DND-41 (cell line): ENCODE measurements at regions not wholly inside any gene's neighbourhood (a gene's known extent, or its start where the extent isn't known, plus 50 kb on each side); places are given as distances from the start of the nearest gene placed in this dataset.

ENCODE experiments used
- ATAC-seq: fragments of 200-7000 bp; cut with Tn5 transposase; 3 replicates; pipeline ENCODE4 v1.9.1; 2021; ENCODE audit warnings: low read depth; ENCODE audit not compliant: insufficient read depth
- DNase-seq: peaks from one replicate; pipeline ENCODE4 v3.0.0-alpha.2; 2020
- H2AFZ ChIP-seq: 2 replicates; pipeline ENCODE4 v1.6.0; 2012; ENCODE audit warnings: low read depth, low read length
- H3K27ac ChIP-seq: 2 replicates; pipeline ENCODE4 v1.5.1; 2012; ENCODE audit warnings: low read length, inconsistent platforms
- H3K27me3 ChIP-seq: fragments of 200-600 bp; sonication (generic); 2 replicates; pipeline ENCODE4 v1.6.0; 2012; ENCODE audit warnings: low read length, mild to moderate bottlenecking, inconsistent platforms; ENCODE audit not compliant: insufficient read depth, poor library complexity
- H3K36me3 ChIP-seq: 2 replicates; pipeline ENCODE4 v1.5.1; 2012; ENCODE audit warnings: low read length, inconsistent platforms; ENCODE audit not compliant: insufficient read depth
- H3K4me1 ChIP-seq: 2 replicates; pipeline ENCODE4 v1.5.1; 2012; ENCODE audit warnings: mild to moderate bottlenecking, low read length; ENCODE audit not compliant: insufficient read depth
- H3K4me2 ChIP-seq: 2 replicates; pipeline ENCODE4 v1.6.0; 2012; ENCODE audit warnings: mild to moderate bottlenecking, moderate library complexity, low read length, inconsistent platforms; ENCODE audit not compliant: insufficient read depth
- H3K4me3 ChIP-seq, 2 experiments: fragments of 200-600 bp in 1 of 2; shearing (Covaris generic) in 1 of 2; 2 replicates each; pipeline ENCODE4 v1.5.1; 2012 to 2016; ENCODE audit warnings: inconsistent platforms in 2 of 2, low read length in 2 of 2, mild to moderate bottlenecking in 2 of 2, low read depth in 1 of 2, moderate library complexity in 1 of 2
- H3K79me2 ChIP-seq: 2 replicates; pipeline ENCODE4 v1.6.0; 2012; ENCODE audit warnings: low read length, inconsistent platforms; ENCODE audit not compliant: insufficient read depth
- H3K9ac ChIP-seq: 2 replicates; pipeline ENCODE4 v1.6.0; 2012; ENCODE audit warnings: low read depth, mild to moderate bottlenecking, inconsistent platforms, low read length, moderate library complexity
- H3K9me3 ChIP-seq: 2 replicates; pipeline ENCODE4 v1.5.1; 2012; ENCODE audit warnings: low read length, moderate library complexity, mild to moderate bottlenecking, inconsistent platforms; ENCODE audit not compliant: insufficient read depth, severe bottlenecking
- H4K20me1 ChIP-seq: 2 replicates; pipeline ENCODE4 v1.6.0; 2012; ENCODE audit warnings: low read length; ENCODE audit not compliant: insufficient read depth
- EZH2 ChIP-seq: IDR thresholded peaks from 3 replicates; pipeline ENCODE4 v1.6.1; 2012; ENCODE audit warnings: borderline replicate concordance, low read depth, mild to moderate bottlenecking, moderate library complexity, low read length, inconsistent platforms; ENCODE audit not compliant: severe bottlenecking
- TF ChIP-seq, protein P1 (sequence below): IDR thresholded peaks from 2 replicates; pipeline ENCODE4 v1.5.1; 2012; ENCODE audit warnings: borderline replicate concordance, low read length, moderate library complexity, mild to moderate bottlenecking; ENCODE audit not compliant: poor library complexity, severe bottlenecking; ENCODE audit errors: extremely low read depth

DNA sequence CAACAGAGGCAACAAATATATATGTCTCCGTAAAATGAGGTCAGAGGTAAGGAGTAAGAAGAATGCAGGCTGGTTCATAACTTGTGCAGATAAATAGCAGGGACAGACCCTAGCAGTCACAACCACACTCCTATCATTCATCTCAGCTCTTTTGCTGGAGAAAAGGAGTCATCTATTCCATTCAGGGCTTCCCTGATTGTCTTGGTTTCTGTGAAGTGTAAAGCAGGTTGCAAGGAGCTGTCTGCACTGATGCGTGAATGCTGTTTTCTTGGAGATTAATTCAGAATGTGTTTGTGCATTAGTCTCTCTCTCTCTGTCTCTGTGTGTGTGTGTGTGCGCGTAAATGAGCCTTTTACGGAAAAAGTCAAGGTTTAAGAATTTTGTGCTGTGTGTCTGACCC, 643.3 kb upstream of the SORCS1 start:
- no peak overlapping the region for H3K9ac ChIP-seq
- H3K9me3 ChIP-seq = no peaks in the 10 kb centered on the region
- TF ChIP-seq EZH2 = no peak
- TF ChIP-seq, protein P1, sequence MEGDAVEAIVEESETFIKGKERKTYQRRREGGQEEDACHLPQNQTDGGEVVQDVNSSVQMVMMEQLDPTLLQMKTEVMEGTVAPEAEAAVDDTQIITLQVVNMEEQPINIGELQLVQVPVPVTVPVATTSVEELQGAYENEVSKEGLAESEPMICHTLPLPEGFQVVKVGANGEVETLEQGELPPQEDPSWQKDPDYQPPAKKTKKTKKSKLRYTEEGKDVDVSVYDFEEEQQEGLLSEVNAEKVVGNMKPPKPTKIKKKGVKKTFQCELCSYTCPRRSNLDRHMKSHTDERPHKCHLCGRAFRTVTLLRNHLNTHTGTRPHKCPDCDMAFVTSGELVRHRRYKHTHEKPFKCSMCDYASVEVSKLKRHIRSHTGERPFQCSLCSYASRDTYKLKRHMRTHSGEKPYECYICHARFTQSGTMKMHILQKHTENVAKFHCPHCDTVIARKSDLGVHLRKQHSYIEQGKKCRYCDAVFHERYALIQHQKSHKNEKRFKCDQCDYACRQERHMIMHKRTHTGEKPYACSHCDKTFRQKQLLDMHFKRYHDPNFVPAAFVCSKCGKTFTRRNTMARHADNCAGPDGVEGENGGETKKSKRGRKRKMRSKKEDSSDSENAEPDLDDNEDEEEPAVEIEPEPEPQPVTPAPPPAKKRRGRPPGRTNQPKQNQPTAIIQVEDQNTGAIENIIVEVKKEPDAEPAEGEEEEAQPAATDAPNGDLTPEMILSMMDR = no peak
- H3K36me3 ChIP-seq = no peaks in the 10 kb centered on the region
- H3K4me3 ChIP-seq = no peak overlapping the region
- DNase-seq (no peak), ATAC-seq (no peak)
- no peaks in the 10 kb centered on the region for H3K4me1 ChIP-seq
- no peaks in the 10 kb centered on the region for H3K27me3 ChIP-seq
- no peak overlapping the region for H3K27ac ChIP-seq
- H2AFZ ChIP-seq = no peak overlapping the region
- no peaks in the 10 kb centered on the region for H4K20me1 ChIP-seq
- H3K4me2 ChIP-seq = no peak overlapping the region
- H3K79me2 ChIP-seq = no peaks in the 10 kb centered on the region

DNA sequence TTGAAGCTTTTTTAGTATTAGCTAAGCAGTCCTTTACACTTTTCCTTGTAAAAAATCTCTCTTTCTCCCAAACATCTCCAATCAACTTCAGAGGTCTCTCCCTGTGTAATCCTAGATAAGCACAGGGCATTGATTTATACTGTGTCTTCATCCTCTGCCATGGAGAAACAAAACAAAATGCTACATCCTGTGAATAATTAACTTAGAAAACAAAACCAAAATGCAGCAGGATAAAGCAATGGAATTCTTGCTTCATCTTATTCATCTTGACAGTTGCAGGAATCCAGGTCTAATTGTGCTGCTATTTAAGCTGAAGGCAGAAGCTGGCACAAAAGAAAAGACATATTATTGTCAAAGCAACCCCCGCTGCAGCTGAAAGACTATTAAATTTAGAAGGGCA, 641.5 kb upstream of the SORCS1 start:
- ATAC-seq = no peak
- Histone ChIP-seq H3K79me2 (no peaks in the 10 kb centered on the region), H3K27me3 (no peaks in the 10 kb centered on the region), H2AFZ (no peak overlapping the region), H3K36me3 (no peaks in the 10 kb centered on the region), H3K4me1 (no peaks in the 10 kb centered on the region), H3K9me3 (no peaks in the 10 kb centered on the region), H3K27ac (no peak overlapping the region), H3K4me2 (no peak overlapping the region), H3K9ac (no peak overlapping the region), H3K4me3 (no peak overlapping the region), H4K20me1 (no peaks in the 10 kb centered on the region)
- no peak for DNase-seq
- TF ChIP-seq, protein P1 = no peak
- TF ChIP-seq EZH2 = no peak

DNA sequence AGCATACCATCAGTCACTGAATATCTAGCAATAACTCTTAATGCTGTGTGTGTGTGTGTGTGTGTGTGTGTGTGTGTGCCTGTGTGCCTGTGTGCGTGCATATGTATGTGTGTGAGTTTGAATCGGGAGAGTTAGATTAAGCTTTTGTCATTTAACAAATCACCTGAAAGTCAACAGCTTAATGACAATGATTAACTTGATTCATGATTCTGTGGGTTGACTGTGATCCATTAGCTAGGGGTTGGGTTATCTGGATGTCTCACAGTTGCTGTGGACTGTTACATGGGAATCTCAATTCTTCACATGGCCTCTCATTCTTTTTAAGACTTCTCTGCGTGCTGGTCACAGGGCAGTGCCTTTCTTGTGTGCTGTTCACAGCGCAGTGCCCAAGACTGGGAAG, 639.0 kb upstream of the SORCS1 start:
- DNase-seq (no peak), ATAC-seq (no peak)
- H4K20me1 ChIP-seq = no peaks in the 10 kb centered on the region
- H3K9ac ChIP-seq = no peak overlapping the region
- H3K27ac ChIP-seq = no peak overlapping the region
- H3K79me2 ChIP-seq = no peaks in the 10 kb centered on the region
- no peaks in the 10 kb centered on the region for H3K9me3 ChIP-seq
- no peak overlapping the region for H3K4me2 ChIP-seq
- H3K36me3 ChIP-seq = no peaks in the 10 kb centered on the region
- no peaks in the 10 kb centered on the region for H3K27me3 ChIP-seq
- H3K4me3 ChIP-seq = no peak overlapping the region
- H2AFZ ChIP-seq = no peak overlapping the region
- no peaks in the 10 kb centered on the region for H3K4me1 ChIP-seq
- TF ChIP-seq, protein P1 = no peak
- no peak for TF ChIP-seq EZH2

DNA sequence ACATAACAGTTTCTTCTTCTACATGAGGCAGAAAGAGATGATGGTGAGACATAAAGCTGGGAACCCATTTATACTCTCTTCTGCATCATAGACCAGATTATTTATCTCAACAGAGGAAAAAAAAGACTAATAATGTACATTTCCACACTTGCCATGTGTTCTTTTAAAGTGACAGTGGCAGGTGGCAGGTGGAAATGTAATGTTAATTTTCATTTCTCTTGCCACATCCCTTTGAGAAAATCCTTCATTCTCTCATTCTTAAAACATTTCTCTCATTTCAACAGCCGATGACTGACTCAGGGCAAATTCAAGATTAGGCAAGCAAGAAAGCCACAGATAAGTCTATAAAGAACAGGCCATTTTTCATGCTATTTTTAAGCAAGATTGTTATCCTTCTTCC, 635.6 kb upstream of the SORCS1 start:
- H3K79me2 ChIP-seq = no peaks in the 10 kb centered on the region
- no peak overlapping the region for H3K27ac ChIP-seq
- no peak overlapping the region for H2AFZ ChIP-seq
- ATAC-seq (no peak), DNase-seq (no peak)
- H3K9me3 ChIP-seq = no peaks in the 10 kb centered on the region
- TF ChIP-seq, protein P1 = no peak
- no peak for TF ChIP-seq EZH2
- no peak overlapping the region for H3K4me2 ChIP-seq
- no peak overlapping the region for H3K9ac ChIP-seq
- no peaks in the 10 kb centered on the region for H3K36me3 ChIP-seq
- no peaks in the 10 kb centered on the region for H3K27me3 ChIP-seq
- no peak overlapping the region for H3K4me3 ChIP-seq
- H3K4me1 ChIP-seq = no peaks in the 10 kb centered on the region
- no peaks in the 10 kb centered on the region for H4K20me1 ChIP-seq
